Thyroid gland (tissue), 4 donors: ENCODE measurements at regions not wholly inside any gene's neighbourhood (a gene's known extent, or its start where the extent isn't known, plus 50 kb on each side); places are given as distances from the start of the nearest gene placed in this dataset.

ENCODE experiments used
- DNase-seq, 2 donors: peaks; one replicate each; pipeline ENCODE4 v3.0.0-alpha.2; 2019
- H3K27ac ChIP-seq, 3 donors: fragments of 200-600 bp; sonication (generic); 1 replicate in 2 of 3; 2 replicates in 1 of 3; pipeline ENCODE4 v1.5.1; 2016 to 2019; ENCODE audit warnings: mild to moderate bottlenecking in 1 of 3, moderate library complexity in 1 of 3
- H3K27me3 ChIP-seq: fragments of 200-600 bp; sonication (generic); one replicate; pipeline ENCODE4 v1.5.1; 2019
- H3K36me3 ChIP-seq, 2 donors: fragments of 200-600 bp; sonication (generic); one replicate each; pipeline ENCODE4 v1.5.1; 2016 to 2019
- H3K4me1 ChIP-seq, 2 donors: fragments of 200-600 bp; sonication (generic); one replicate each; pipeline ENCODE4 v1.5.1; 2017 to 2019
- H3K4me3 ChIP-seq, 3 donors: fragments of 200-600 bp; sonication (generic); replicated peaks in 1 of 3; 1 replicate in 2 of 3; 2 replicates in 1 of 3; pipeline ENCODE4 v1.5.1; 2016; ENCODE audit warnings: mild to moderate bottlenecking in 1 of 3
- H3K9me3 ChIP-seq: fragments of 200-600 bp; sonication (generic); one replicate; pipeline ENCODE4 v1.5.1; 2017
- POLR2A ChIP-seq, 2 donors: fragments of 450-650 bp; IDR thresholded peaks; one replicate each; pipeline ENCODE4 v1.6.1; 2017; ENCODE audit warnings: antibody characterized with exemption in 2 of 2, mild to moderate bottlenecking in 2 of 2, moderate library complexity in 1 of 2
- WGBS, 2 donors: methylation state at CpG; one replicate each; pipeline ENCODE4 v1.1.5; 2017; 5-methylcytosine and 5-hydroxymethylcytosine counted together
- intact Hi-C: fragments of 100-400 bp; cut with DNase I; formaldehyde crosslinking; loops from one replicate; pipeline ENCODE4 v1.15.1; 2023
- TF ChIP-seq, protein P1 (sequence below), 6 experiments: fragments of 200-600 bp in 3 of 6; fragments of 450-650 bp in 3 of 6; sonication (generic) in 3 of 6; IDR thresholded peaks; one replicate each; pipeline ENCODE4 v1.5.1; 2016 to 2019; ENCODE audit warnings: antibody characterized with exemption in 6 of 6, mild to moderate bottlenecking in 2 of 6, inconsistent platforms in 1 of 6, moderate library complexity in 1 of 6

GRCh38 chr14:80364816-80365215 lies 153.5 kb upstream of the DIO2 start:
- Histone ChIP-seq H3K27ac (no peak overlapping the region), H3K4me1 (no peaks in the 10 kb centered on the region), H3K27me3 (no peaks in the 10 kb centered on the region), H3K9me3 (no peaks in the 10 kb centered on the region), H3K4me3 (no peak overlapping the region), H3K36me3 (no peaks in the 10 kb centered on the region)
- TF ChIP-seq, protein P1, sequence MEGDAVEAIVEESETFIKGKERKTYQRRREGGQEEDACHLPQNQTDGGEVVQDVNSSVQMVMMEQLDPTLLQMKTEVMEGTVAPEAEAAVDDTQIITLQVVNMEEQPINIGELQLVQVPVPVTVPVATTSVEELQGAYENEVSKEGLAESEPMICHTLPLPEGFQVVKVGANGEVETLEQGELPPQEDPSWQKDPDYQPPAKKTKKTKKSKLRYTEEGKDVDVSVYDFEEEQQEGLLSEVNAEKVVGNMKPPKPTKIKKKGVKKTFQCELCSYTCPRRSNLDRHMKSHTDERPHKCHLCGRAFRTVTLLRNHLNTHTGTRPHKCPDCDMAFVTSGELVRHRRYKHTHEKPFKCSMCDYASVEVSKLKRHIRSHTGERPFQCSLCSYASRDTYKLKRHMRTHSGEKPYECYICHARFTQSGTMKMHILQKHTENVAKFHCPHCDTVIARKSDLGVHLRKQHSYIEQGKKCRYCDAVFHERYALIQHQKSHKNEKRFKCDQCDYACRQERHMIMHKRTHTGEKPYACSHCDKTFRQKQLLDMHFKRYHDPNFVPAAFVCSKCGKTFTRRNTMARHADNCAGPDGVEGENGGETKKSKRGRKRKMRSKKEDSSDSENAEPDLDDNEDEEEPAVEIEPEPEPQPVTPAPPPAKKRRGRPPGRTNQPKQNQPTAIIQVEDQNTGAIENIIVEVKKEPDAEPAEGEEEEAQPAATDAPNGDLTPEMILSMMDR (IDR thresholded peaks at IDR 0.05), result no peak
- TF ChIP-seq POLR2A (IDR thresholded peaks at IDR 0.05), result no peak
- DNase-seq, result no peak
- WGBS, 2 donors, result 79 to 90% methylated on average over 2 of the region's 2 CpGs
- intact Hi-C loops, result no loop called here

DNA sequence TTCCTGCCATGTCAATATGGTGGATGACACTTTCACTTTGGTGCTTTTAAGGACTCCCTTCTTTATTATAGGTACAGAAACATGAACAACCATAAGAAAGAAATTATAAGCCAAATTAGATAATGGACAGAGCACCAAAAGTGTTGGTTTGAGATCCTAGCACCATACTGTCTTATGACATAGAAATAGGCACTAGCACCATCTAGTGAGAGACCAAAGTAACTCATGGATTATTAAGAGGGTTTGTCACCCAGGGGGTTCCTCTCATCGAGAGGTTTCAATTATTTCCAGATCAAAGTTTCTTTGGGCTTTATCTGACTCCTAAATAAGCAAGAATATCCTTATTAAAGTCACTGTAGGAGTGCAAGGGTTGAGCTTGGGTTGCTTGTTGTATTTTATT lies 153.0 kb upstream of the DIO2 start:
- Histone ChIP-seq H3K27me3 (no peaks in the 10 kb centered on the region), H3K4me3 (no peak overlapping the region), H3K36me3 (no peaks in the 10 kb centered on the region), H3K27ac (no peak overlapping the region), H3K9me3 (no peaks in the 10 kb centered on the region), H3K4me1 (no peaks in the 10 kb centered on the region)
- DNase-seq, result no peak
- TF ChIP-seq POLR2A (IDR thresholded peaks at IDR 0.05), result no peak
- TF ChIP-seq, protein P1 (IDR thresholded peaks at IDR 0.05), result peak in 3 of 6 experiments; percentile 39 to 50 (median 48)
- intact Hi-C loops, result no loop called here
- 48 to 84% methylated on average over 1 of the region's 1 CpG for WGBS, 2 donors

GRCh38 chr14:80358112-80358511 lies 146.8 kb upstream of the DIO2 start:
- WGBS, 2 donors, result 72 to 79% methylated on average over 5 of the region's 5 CpGs
- Histone ChIP-seq H3K27me3 (no peaks in the 10 kb centered on the region), H3K9me3 (no peaks in the 10 kb centered on the region), H3K27ac (no peak overlapping the region), H3K4me3 (no peak overlapping the region), H3K4me1 (no peaks in the 10 kb centered on the region), H3K36me3 (no peaks in the 10 kb centered on the region)
- TF ChIP-seq, protein P1 (IDR thresholded peaks at IDR 0.05), result no peak
- TF ChIP-seq POLR2A (IDR thresholded peaks at IDR 0.05), result no peak
- intact Hi-C loops, result loop anchor here (10.0 kb wide), 1 partner anchor 303 kb away; no protein-coding TSS in a partner anchor
- no peak for DNase-seq

- Histone ChIP-seq H3K27me3 (no peaks in the 10 kb centered on the region), H3K27ac (no peak overlapping the region), H3K9me3 (no peaks in the 10 kb centered on the region), H3K36me3 (no peaks in the 10 kb centered on the region), H3K4me3 (no peak overlapping the region), H3K4me1 (no peaks in the 10 kb centered on the region)
- intact Hi-C loops, result loop anchor here (10.0 kb wide), 1 partner anchor 302 kb away; no protein-coding TSS in a partner anchor
- peak in 1 of 2 donors; percentile 23 for DNase-seq
- TF ChIP-seq, protein P1 (IDR thresholded peaks at IDR 0.05), result peak in 3 of 6 experiments; percentile 28 to 38 (median 36)
- TF ChIP-seq POLR2A (IDR thresholded peaks at IDR 0.05), result no peak
- WGBS, 2 donors, result 79 to 92% methylated on average over 2 of the region's 2 CpGs
Measured at GRCh38 chr14:80356413-80356812, 145.1 kb upstream of the DIO2 start.

DNA sequence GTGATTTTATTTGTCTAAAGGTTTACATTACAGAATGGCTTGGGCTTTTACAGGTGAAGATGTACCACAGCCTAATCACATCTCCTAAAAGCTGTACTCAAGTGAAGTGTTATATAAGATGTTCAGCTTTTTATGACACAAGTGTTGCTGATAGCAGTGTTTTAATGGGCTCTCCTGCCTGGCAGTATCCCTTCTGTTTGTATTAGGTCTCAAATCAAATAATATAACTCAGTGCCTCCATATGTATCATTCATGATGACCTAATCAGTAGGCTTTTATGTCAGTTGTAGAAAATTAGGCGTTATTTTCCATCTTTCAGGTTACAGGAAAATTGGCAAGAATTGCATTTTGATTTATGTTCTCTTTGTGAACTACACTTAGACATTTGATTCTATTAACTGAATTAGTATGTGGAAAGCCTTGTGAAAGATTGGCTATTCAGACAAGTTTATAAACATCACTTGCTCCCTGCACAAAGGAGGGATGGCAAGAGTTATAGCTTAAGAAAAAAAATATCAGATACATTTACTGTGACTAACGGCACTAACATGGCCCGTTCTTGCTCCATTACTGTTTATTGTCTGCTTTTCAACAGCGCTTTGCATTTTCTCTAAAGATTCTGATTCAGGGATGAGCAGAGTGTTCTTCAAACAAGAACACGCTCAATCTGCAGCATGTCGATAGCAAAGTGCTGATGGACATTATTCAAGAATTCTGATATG lies 143.7 kb upstream of the DIO2 start:
- H3K4me3 ChIP-seq, result no peak overlapping the region
- DNase-seq, result no peak
- WGBS, 2 donors, result 75 to 87% methylated on average over 6 of the region's 6 CpGs
- no peak overlapping the region for H3K27ac ChIP-seq
- no peaks in the 10 kb centered on the region for H3K9me3 ChIP-seq
- H3K27me3 ChIP-seq, result no peaks in the 10 kb centered on the region
- no peaks in the 10 kb centered on the region for H3K4me1 ChIP-seq
- no peaks in the 10 kb centered on the region for H3K36me3 ChIP-seq
- intact Hi-C loops, result loop anchor here (10.0 kb wide), 1 partner anchor 300 kb away; no protein-coding TSS in a partner anchor
- no peak for TF ChIP-seq POLR2A (IDR thresholded peaks at IDR 0.05)
- TF ChIP-seq, protein P1 (IDR thresholded peaks at IDR 0.05), result no peak
